ENCODE measurements at regions not wholly inside any gene's neighbourhood (a gene's known extent, or its start where the extent isn't known, plus 50 kb on each side); places are given as distances from the start of the nearest gene placed in this dataset.

- H3K27ac ChIP-seq (ENCODE audit: low read depth in 2 of 2, low read length in 1 of 2), result no peak overlapping the region
- 31% methylated on average over 3 of the region's 3 CpGs for WGBS (ENCODE audit: low lambda C conversion rate)
- H3K9me3 ChIP-seq, result no peaks in the 10 kb centered on the region; the same call in 1 of the 2 replicates
- TF ChIP-seq EZH2phosphoT487 (IDR thresholded peaks at IDR 0.05; ENCODE audit: borderline replicate concordance, low read depth), result no peak
- no peak for TF ChIP-seq GABPA (IDR thresholded peaks at IDR 0.05; ENCODE audit: low read depth)
- no peak for TF ChIP-seq FOSL2 (IDR thresholded peaks at IDR 0.05; ENCODE audit: borderline replicate concordance, low read depth)
- TF ChIP-seq PBX3 (IDR thresholded peaks at IDR 0.05), result no peak
- no peak for TF ChIP-seq RXRA (IDR thresholded peaks at IDR 0.05; ENCODE audit: borderline replicate concordance, low read depth)
- no peak for TF ChIP-seq TAF1 (IDR thresholded peaks at IDR 0.05; ENCODE audit: borderline replicate concordance, low read depth, low read length)
- TF ChIP-seq NRF1 (IDR thresholded peaks at IDR 0.05; ENCODE audit: low read depth, low read length), result no peak
- TF ChIP-seq RAD21 (IDR thresholded peaks at IDR 0.05; ENCODE audit: low read length), result no peak
- TF ChIP-seq USF2 (IDR thresholded peaks at IDR 0.05; ENCODE audit: borderline replicate concordance, low read depth, low read length), result no peak
- no peak for TF ChIP-seq GATA2 (CRISPR knock-in tag; IDR thresholded peaks at IDR 0.05)
- TF ChIP-seq TEAD4 (IDR thresholded peaks at IDR 0.05; ENCODE audit: borderline replicate concordance, insufficient read depth), result no peak
- no peak for TF ChIP-seq SIN3A (IDR thresholded peaks at IDR 0.05; ENCODE audit: borderline replicate concordance, low read depth, low read length)
- no peak for TF ChIP-seq IRF3 (IDR thresholded peaks at IDR 0.05; ENCODE audit: low read depth, low read length)
- no peak for TF ChIP-seq RCOR1 (IDR thresholded peaks at IDR 0.05; ENCODE audit: low read length)
- no peak for TF ChIP-seq ELF1 (IDR thresholded peaks at IDR 0.05)
- no peak for TF ChIP-seq SMC3 (IDR thresholded peaks at IDR 0.05; ENCODE audit: low read depth, low read length)
- no peak for TF ChIP-seq NFIC (IDR thresholded peaks at IDR 0.05; ENCODE audit: borderline replicate concordance)
- H3K27me3 ChIP-seq (ENCODE audit: insufficient read depth), result no peaks in the 10 kb centered on the region
- H2AFZ ChIP-seq (ENCODE audit: low read depth), result no peak overlapping the region
- no peaks in the 10 kb centered on the region for H3K4me1 ChIP-seq (ENCODE audit: control insufficient read depth in 1 of 2, insufficient read depth in 2 of 2, low read depth in 1 of 2, low read length in 1 of 2)
- ChIA-PET CTCF (no interaction called here), POLR2A (no interaction called here)
- H3F3A ChIP-seq (replicated peaks; ENCODE audit: insufficient read depth), result no peaks in the 10 kb centered on the region
- no peaks in the 10 kb centered on the region for H3K36me3 ChIP-seq (replicated peaks in 1 of 2; ENCODE audit: control insufficient read depth in 1 of 2, insufficient read depth in 2 of 2, low read length in 1 of 2)
- H3K79me2 ChIP-seq (ENCODE audit: insufficient read depth), result no peaks in the 10 kb centered on the region
- no peak overlapping the region for H3K4me2 ChIP-seq
- H4K20me1 ChIP-seq (ENCODE audit: insufficient read depth), result no peaks in the 10 kb centered on the region
- no peak overlapping the region for H3K9ac ChIP-seq
- no peak overlapping the region for H3K4me3 ChIP-seq (ENCODE audit: low read depth in 2 of 2, low read length in 1 of 2)
- no peak for DNase-seq
- no peaks in the 10 kb centered on the region for H3K9me2 ChIP-seq
Measured at GRCh38 chr4:79798047-79798446, 275.0 kb downstream of the ANTXR2 start.

All from SK-N-SH (cell line).